ENCODE measurements at regions not wholly inside any gene's neighbourhood (a gene's known extent, or its start where the extent isn't known, plus 50 kb on each side); places are given as distances from the start of the nearest gene placed in this dataset.

DNA sequence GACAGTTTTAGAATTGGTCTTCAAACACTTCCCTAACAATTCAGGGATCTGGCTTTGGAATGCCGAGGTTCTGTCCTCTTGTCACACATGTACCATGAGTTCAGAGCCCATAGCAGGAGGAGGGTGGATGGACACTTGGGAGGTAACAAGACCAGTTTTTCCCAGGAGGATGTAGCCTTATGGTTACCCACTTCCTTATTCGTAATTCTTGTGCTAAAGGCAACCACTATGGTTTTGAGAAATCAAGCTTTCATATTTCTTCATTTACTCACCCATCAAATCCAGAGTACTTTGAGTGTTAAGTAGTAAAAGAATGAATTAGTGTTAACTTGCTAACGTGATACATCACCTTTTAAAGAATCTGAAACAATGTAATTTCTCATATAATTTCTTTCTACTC, 479.6 kb upstream of the ALCAM start:
- TF ChIP-seq GATA2 (IDR thresholded peaks at IDR 0.05; ENCODE audit: low read depth, low read length) = no peak
- no peak for TF ChIP-seq GATA3 (IDR thresholded peaks at IDR 0.05; ENCODE audit: low read depth, low read length)
